KMS-11 (cell line): ENCODE measurements at regions not wholly inside any gene's neighbourhood (a gene's known extent, or its start where the extent isn't known, plus 50 kb on each side); places are given as distances from the start of the nearest gene placed in this dataset.
"Not testable (repeated sequence)": the region's sequence is repeated elsewhere in the genome, so short reads cannot be mapped to it uniquely, and the experiment has no call there.

Source experiments
- H2AFZ ChIP-seq: fragments of 200-600 bp; sonication (generic); 2 replicates; pipeline ENCODE4 v1.6.1; 2016; ENCODE audit warnings: antibody characterized with exemption, mixed run types, low read depth
- H3K27ac ChIP-seq: fragments of 200-600 bp; sonication (generic); 2 replicates; pipeline ENCODE4 v1.6.1; 2016; ENCODE audit warnings: mild to moderate bottlenecking, mixed run types
- H3K27me3 ChIP-seq: fragments of 200-600 bp; sonication (generic); 2 replicates; pipeline ENCODE4 v1.6.1; 2017; ENCODE audit warnings: mild to moderate bottlenecking, low read depth, mixed run types, moderate library complexity; ENCODE audit not compliant: insufficient read depth
- H3K36me3 ChIP-seq: fragments of 200-600 bp; sonication (generic); 2 replicates; pipeline ENCODE4 v1.6.1; 2017; ENCODE audit warnings: mild to moderate bottlenecking, mixed run types; ENCODE audit not compliant: insufficient read depth
- H3K4me1 ChIP-seq: fragments of 200-600 bp; sonication (generic); 2 replicates; pipeline ENCODE4 v1.6.1; 2016; ENCODE audit warnings: mild to moderate bottlenecking, low read depth, mixed run types; ENCODE audit not compliant: poor library complexity, severe bottlenecking
- H3K4me2 ChIP-seq: fragments of 200-600 bp; sonication (generic); 2 replicates; pipeline ENCODE4 v1.7.0; 2016; ENCODE audit warnings: mild to moderate bottlenecking, mixed run types
- H3K4me3 ChIP-seq: fragments of 200-600 bp; sonication (generic); IDR thresholded peaks from 2 replicates; pipeline ENCODE4 v1.6.1; 2017; ENCODE audit warnings: low read depth, low read length, mixed read lengths; ENCODE audit not compliant: insufficient read depth
- H3K79me2 ChIP-seq: fragments of 200-600 bp; sonication (generic); 2 replicates; pipeline ENCODE4 v1.6.1; 2016; ENCODE audit warnings: low read depth, mixed run types; ENCODE audit not compliant: insufficient read depth
- H3K9ac ChIP-seq: fragments of 200-600 bp; sonication (generic); 2 replicates; pipeline ENCODE4 v1.6.1; 2016; ENCODE audit warnings: mild to moderate bottlenecking, mixed run types
- H4K20me1 ChIP-seq: fragments of 200-600 bp; sonication (generic); 2 replicates; pipeline ENCODE4 v1.6.1; 2016; ENCODE audit warnings: mild to moderate bottlenecking, mixed run types; ENCODE audit not compliant: insufficient read depth
- CTCF ChIP-seq: fragments of 200-600 bp; sonication (generic); conservative IDR thresholded peaks from 2 replicates; pipeline ENCODE4 v1.6.1; 2017; ENCODE audit warnings: low read depth, mild to moderate bottlenecking, antibody characterized with exemption, low read length, moderate library complexity, mixed read lengths

- Histone ChIP-seq H3K4me2 (no peak overlapping the region), H4K20me1 (no peaks in the 10 kb centered on the region), H3K9ac (no peak overlapping the region), H3K4me3 (no peak overlapping the region), H3K27me3 (no peaks in the 10 kb centered on the region), H3K79me2 (no peaks in the 10 kb centered on the region), H2AFZ (no peak overlapping the region), H3K36me3 (no peaks in the 10 kb centered on the region), H3K27ac (no peak overlapping the region), H3K4me1 (no peaks in the 10 kb centered on the region)
- no peak for TF ChIP-seq CTCF
Observed at GRCh38 chr7:130803127-130803526, 69.1 kb upstream of the KLF14 start.

- no peak overlapping the region for H3K4me3 ChIP-seq
- H2AFZ ChIP-seq, result no peak overlapping the region
- H3K9ac ChIP-seq, result no peak overlapping the region
- H3K27ac ChIP-seq, result no peak overlapping the region
- no peaks in the 10 kb centered on the region for H3K36me3 ChIP-seq
- no peaks in the 10 kb centered on the region for H4K20me1 ChIP-seq
- no peaks in the 10 kb centered on the region for H3K4me1 ChIP-seq
- no peak overlapping the region for H3K4me2 ChIP-seq
- no peaks in the 10 kb centered on the region for H3K27me3 ChIP-seq
- no peak for TF ChIP-seq CTCF
- H3K79me2 ChIP-seq, result no peaks in the 10 kb centered on the region
Observed at GRCh38 chr7:130804220-130804619, 70.2 kb upstream of the KLF14 start.

DNA sequence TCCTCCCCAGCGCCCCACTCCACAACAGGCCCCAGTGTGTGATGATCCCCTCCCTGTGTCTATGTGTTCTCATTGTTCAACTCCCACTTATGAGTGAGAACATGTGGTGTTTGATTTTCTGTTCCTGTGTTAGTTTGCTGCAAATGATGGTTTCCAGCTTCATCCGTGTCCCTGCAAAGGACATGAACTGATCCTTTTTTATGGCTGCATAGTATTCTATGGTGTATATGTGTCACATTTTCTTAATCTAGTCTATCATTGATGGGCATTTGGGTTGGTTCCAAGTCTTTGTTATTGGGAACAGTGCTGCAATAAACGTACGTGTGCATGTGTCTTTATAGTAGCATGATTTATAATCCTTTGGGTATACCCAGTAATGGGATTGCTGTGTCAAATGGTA, 78.8 kb upstream of the KLF14 start:
- not testable (repeated sequence) for H2AFZ ChIP-seq, H3K4me2 ChIP-seq, H3K79me2 ChIP-seq, H3K27me3 ChIP-seq, H4K20me1 ChIP-seq, H3K9ac ChIP-seq, H3K27ac ChIP-seq, H3K4me3 ChIP-seq, H3K36me3 ChIP-seq, H3K4me1 ChIP-seq

DNA sequence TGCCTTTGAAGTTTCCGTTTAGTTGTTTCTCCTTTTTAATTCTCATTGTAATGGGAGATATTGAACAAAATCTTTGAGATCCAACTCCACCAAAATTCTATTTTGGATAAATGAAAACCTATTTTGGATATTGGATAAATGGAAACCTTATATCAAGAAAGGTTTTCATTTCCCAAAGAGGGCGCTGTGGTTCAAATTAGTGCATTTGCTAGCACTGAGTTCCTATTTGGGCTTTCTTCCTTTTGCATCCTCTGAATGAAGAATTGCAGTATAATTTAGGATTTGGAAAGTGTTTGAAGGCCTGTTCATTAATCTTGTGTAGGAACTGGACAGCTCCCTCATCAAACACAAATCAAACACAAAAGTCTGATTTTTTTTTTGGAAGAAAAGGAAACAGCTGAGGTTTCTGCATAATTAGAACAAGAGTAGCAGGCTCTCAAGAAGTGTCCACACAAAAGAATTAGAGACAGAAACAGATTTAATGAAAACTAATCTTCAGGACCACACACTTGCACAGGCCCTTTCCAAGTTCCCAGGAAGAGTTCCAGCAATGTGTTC, 80.8 kb upstream of the KLF14 start:
- H3K27ac ChIP-seq, result no peak overlapping the region
- H3K27me3 ChIP-seq, result no peaks in the 10 kb centered on the region
- H4K20me1 ChIP-seq, result no peaks in the 10 kb centered on the region
- H3K4me2 ChIP-seq, result no peak overlapping the region
- H3K4me3 ChIP-seq, result no peak overlapping the region
- no peaks in the 10 kb centered on the region for H3K36me3 ChIP-seq
- H3K79me2 ChIP-seq, result no peaks in the 10 kb centered on the region
- no peak overlapping the region for H2AFZ ChIP-seq
- H3K9ac ChIP-seq, result no peak overlapping the region
- TF ChIP-seq CTCF, result peak; percentile 65
- H3K4me1 ChIP-seq, result no peaks in the 10 kb centered on the region

DNA sequence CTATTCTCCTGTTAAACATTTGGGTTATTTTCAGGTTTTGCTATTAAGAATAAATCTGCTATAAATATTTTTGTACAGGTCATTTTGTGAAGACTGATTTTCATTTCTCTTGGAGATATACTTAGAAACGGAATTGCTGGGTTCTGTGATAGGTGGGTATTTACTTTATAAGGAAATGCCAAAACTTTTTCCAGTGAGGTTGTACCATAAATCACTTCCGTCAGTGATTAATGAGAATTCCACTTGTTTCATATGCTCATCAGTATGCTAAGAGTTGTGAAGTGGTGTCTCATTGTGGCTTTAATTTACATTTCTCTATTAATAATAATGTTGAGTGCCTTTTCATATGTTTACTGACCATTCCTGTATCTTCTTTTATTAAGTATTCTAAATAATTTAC, 84.0 kb upstream of the KLF14 start:
- Histone ChIP-seq H4K20me1 (no peaks in the 10 kb centered on the region), H3K9ac (no peak overlapping the region), H3K36me3 (no peaks in the 10 kb centered on the region), H3K27me3 (no peaks in the 10 kb centered on the region), H3K27ac (no peak overlapping the region), H3K4me2 (no peak overlapping the region), H3K4me1 (no peaks in the 10 kb centered on the region), H3K79me2 (no peaks in the 10 kb centered on the region), H2AFZ (no peak overlapping the region), H3K4me3 (no peak overlapping the region)
- no peak for TF ChIP-seq CTCF
